ENCODE measurements at regions not wholly inside any gene's neighbourhood (a gene's known extent, or its start where the extent isn't known, plus 50 kb on each side); places are given as distances from the start of the nearest gene placed in this dataset.

DNA sequence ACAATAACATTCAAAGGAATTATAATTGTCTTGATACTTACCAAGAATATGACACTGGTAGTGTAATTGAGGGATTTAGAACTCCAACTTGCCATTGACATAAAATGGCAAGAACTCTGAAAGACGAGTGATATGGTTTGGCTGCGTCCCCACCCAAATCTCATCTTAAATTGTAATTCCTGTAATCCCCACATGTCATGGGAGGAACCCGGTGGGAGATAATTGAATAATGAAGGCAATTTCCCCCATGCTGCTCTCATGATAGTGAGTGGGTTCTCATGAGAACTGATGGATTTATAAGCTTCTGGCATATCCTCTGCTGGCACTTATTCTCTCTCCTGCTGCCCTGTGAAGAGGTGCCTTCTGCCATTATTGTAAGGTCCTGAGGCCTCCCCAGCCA lies 1536.4 kb downstream of the TECRL start:
- TF ChIP-seq EZH2 (IDR thresholded peaks at IDR 0.05; ENCODE audit: borderline replicate concordance) (no peak), EZH2phosphoT487 (IDR thresholded peaks at IDR 0.05; ENCODE audit: low read depth, severe bottlenecking, unreplicated experiment) (no peak)
- TF ChIP-seq, protein P1, sequence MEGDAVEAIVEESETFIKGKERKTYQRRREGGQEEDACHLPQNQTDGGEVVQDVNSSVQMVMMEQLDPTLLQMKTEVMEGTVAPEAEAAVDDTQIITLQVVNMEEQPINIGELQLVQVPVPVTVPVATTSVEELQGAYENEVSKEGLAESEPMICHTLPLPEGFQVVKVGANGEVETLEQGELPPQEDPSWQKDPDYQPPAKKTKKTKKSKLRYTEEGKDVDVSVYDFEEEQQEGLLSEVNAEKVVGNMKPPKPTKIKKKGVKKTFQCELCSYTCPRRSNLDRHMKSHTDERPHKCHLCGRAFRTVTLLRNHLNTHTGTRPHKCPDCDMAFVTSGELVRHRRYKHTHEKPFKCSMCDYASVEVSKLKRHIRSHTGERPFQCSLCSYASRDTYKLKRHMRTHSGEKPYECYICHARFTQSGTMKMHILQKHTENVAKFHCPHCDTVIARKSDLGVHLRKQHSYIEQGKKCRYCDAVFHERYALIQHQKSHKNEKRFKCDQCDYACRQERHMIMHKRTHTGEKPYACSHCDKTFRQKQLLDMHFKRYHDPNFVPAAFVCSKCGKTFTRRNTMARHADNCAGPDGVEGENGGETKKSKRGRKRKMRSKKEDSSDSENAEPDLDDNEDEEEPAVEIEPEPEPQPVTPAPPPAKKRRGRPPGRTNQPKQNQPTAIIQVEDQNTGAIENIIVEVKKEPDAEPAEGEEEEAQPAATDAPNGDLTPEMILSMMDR (IDR thresholded peaks at IDR 0.05; ENCODE audit: poor library complexity): no peak
